HEK293T (cell line): ENCODE measurements at regions not wholly inside any gene's neighbourhood (a gene's known extent, or its start where the extent isn't known, plus 50 kb on each side); places are given as distances from the start of the nearest gene placed in this dataset.

Experiments
- CTCF ChIA-PET: fragments of 350-600 bp; formaldehyde crosslinking; extraction: SDS; loops from one replicate; lab custom pipeline; 2021; ENCODE audit warnings: antibody characterized with exemption, inconsistent platforms; lab: Yijun Ruan, JAX
- POLR2A ChIA-PET: fragments of 350-600 bp; formaldehyde crosslinking; extraction: SDS; loops from one replicate; lab custom pipeline; 2020; ENCODE audit warnings: antibody characterized with exemption, inconsistent platforms; lab: Yijun Ruan, JAX
- DNase-seq: peaks from one replicate; pipeline ENCODE4 v3.0.0; 2012; ENCODE audit warnings: mixed read lengths; ENCODE audit errors: extremely low spot score
- ARNT ChIP-seq: fragments of 450-650 bp; IDR thresholded peaks from 2 replicates; pipeline ENCODE4 v1.6.1; 2017; ENCODE audit warnings: mild to moderate bottlenecking
- BHLHE40 ChIP-seq: fragments of 450-650 bp; IDR thresholded peaks from 2 replicates; pipeline ENCODE4 v1.6.1; 2016; ENCODE audit warnings: mild to moderate bottlenecking, moderate library complexity, borderline replicate concordance
- CTBP1 ChIP-seq: fragments of 450-650 bp; IDR thresholded peaks from 2 replicates; pipeline ENCODE4 v1.6.1; 2016; ENCODE audit warnings: borderline replicate concordance
- ELF4 ChIP-seq: fragments of 450-650 bp; IDR thresholded peaks from 2 replicates; pipeline ENCODE4 v1.6.1; 2017; ENCODE audit warnings: antibody characterized with exemption
- FOXA1 ChIP-seq: fragments of 450-650 bp; IDR thresholded peaks from 2 replicates; pipeline ENCODE4 v1.6.1; 2016; ENCODE audit warnings: mild to moderate bottlenecking
- FOXK2 ChIP-seq: fragments of 450-650 bp; IDR thresholded peaks from 2 replicates; pipeline ENCODE4 v1.6.1; 2016; ENCODE audit warnings: mild to moderate bottlenecking
- FOXM1 ChIP-seq: fragments of 450-650 bp; IDR thresholded peaks from 2 replicates; pipeline ENCODE4 v1.6.1; 2017; ENCODE audit warnings: mild to moderate bottlenecking, borderline replicate concordance
- HDGF ChIP-seq: fragments of 450-650 bp; IDR thresholded peaks from 2 replicates; pipeline ENCODE4 v1.6.1; 2017; ENCODE audit warnings: antibody characterized with exemption, borderline replicate concordance
- L3MBTL2 ChIP-seq: fragments of 450-650 bp; conservative IDR thresholded peaks from 2 replicates; pipeline ENCODE4 v1.6.1; 2016; ENCODE audit warnings: mild to moderate bottlenecking
- LEF1 ChIP-seq: fragments of 450-650 bp; IDR thresholded peaks from 2 replicates; pipeline ENCODE4 v1.6.1; 2017; ENCODE audit warnings: mild to moderate bottlenecking, borderline replicate concordance
- NFRKB ChIP-seq: fragments of 450-650 bp; IDR thresholded peaks from 2 replicates; pipeline ENCODE4 v1.6.1; 2016; ENCODE audit warnings: mild to moderate bottlenecking, moderate library complexity
- SP1 ChIP-seq: fragments of 450-650 bp; IDR thresholded peaks from 2 replicates; pipeline ENCODE4 v1.6.1; 2017
- SUZ12 ChIP-seq: fragments of 450-650 bp; IDR thresholded peaks from 2 replicates; pipeline ENCODE4 v1.6.1; 2016; ENCODE audit warnings: mild to moderate bottlenecking
- TARDBP ChIP-seq: fragments of 450-650 bp; IDR thresholded peaks from 2 replicates; pipeline ENCODE4 v1.6.1; 2016
- ZNF384 ChIP-seq: fragments of 450-650 bp; IDR thresholded peaks from 2 replicates; pipeline ENCODE4 v1.6.1; 2016
- TF ChIP-seq, protein P1 (sequence below): fragments of 450-650 bp; IDR thresholded peaks from 2 replicates; pipeline ENCODE4 v1.6.1; 2016

DNA sequence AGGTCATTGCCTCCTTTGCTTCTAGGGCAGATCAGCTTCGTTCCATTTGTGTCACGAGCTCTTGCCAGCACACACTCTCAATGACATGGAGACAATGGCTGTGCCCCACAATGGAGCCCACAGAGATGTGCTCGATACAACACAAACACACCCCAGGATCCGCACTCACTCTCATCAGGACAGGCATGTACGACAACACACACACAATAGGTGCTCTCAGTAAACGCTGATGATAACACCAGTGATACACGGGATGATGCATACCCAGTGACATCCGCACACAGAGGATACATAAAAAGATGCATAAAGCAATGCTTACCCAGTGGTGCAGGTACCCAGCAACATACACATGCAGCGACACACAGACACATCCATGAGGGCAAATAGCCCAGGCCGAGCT lies 61.2 kb upstream of the LBX1 start:
- TF ChIP-seq CTBP1 (no peak), TARDBP (no peak), FOXK2 (no peak), ARNT (no peak), ZNF384 (no peak), HDGF (no peak), L3MBTL2 (no peak), ELF4 (no peak), FOXM1 (no peak), BHLHE40 (no peak), NFRKB (no peak), SUZ12 (no peak), SP1 (no peak), FOXA1 (no peak)
- TF ChIP-seq, protein P1, sequence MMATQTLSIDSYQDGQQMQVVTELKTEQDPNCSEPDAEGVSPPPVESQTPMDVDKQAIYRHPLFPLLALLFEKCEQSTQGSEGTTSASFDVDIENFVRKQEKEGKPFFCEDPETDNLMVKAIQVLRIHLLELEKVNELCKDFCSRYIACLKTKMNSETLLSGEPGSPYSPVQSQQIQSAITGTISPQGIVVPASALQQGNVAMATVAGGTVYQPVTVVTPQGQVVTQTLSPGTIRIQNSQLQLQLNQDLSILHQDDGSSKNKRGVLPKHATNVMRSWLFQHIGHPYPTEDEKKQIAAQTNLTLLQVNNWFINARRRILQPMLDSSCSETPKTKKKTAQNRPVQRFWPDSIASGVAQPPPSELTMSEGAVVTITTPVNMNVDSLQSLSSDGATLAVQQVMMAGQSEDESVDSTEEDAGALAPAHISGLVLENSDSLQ, result no peak
- POLR2A ChIA-PET, result interaction anchor here (1.0 to 1.8 kb wide), 2 partner anchors 26 to 61 kb away, joined by 4 to 7 read pairs; partner anchors contain the start of gene LBX1
- CTCF ChIA-PET, result interaction anchor here (0.6 to 7.5 kb wide), 3 partner anchors 14 to 176 kb away, joined by 3 to 79 read pairs (median 4); no protein-coding TSS in a partner anchor
- no peak for DNase-seq

DNA sequence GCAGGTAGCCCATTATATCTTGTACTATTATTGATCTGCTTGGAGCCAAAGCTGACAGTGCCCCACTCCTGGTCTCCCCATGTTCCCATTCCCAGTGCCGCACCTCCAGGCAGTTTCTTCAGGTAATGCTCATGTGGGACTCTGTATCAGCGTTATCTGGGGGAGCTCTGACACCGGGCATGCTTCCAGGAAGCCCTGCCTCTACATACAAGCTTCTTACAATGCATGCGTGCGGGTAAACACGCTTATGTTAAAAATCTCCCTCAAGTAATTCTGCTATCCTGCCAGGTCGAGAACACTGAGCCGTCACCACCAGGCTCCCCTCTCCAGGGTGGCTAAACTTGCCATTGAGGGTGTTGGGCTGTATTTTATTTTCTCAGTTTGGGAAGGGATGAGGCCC lies 61.6 kb upstream of the LBX1 start:
- CTCF ChIA-PET, result interaction anchor here (0.6 to 7.5 kb wide), 4 partner anchors 15 to 176 kb away, joined by 3 to 79 read pairs (median 4); no protein-coding TSS in a partner anchor
- TF ChIP-seq HDGF (no peak), FOXM1 (no peak), SP1 (no peak), ARNT (no peak), FOXA1 (no peak), NFRKB (no peak), LEF1 (no peak)
- TF ChIP-seq, protein P1, result no peak
- DNase-seq, result no peak
- POLR2A ChIA-PET, result interaction anchor here (2.2 to 2.4 kb wide), 2 partner anchors 61 to 77 kb away, joined by 13 to 17 read pairs; partner anchors contain the start of gene LBX1

DNA sequence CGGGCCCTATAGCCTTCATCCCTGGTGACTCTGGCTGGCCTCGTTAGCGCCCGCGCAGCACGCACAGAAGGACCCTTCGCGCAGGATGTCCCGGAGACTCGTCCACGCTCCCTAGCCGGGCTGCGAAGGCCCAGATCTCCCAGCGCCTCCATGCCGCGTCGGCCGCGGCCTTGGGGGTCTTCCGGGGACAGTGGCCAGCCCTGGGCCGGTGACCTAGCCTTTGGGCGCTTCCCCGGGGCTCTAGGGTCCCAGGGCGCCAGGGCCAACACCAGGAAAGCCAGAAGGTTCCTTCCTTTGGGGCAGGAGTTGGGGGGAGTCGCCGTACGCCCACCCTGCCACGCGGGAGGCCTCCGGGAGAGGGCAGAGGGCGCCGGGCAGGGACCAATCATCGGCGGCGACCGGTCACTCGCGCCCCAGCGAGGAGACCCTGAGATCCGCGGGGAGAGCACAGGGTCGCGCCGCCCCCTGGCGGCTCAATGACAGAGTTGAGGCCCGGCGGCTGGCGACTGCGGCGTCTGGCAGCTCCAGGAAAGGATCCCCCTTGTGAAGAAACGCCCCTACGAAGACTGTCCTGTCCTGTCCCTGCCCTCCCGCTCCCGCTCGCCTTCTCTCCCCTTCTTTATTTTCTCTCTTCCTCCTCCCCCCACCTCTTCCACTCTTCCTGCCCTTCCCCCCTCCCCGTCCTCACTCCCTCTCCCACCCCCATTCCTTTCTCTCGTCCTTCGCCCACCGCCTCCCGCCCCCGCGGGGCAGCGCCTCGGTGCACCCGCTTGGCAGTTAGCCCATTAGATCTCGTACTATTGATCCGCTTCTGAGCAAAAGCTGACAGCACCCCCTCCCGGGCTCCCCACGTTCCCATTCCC lies 62.3 kb upstream of the LBX1 start:
- CTCF ChIA-PET, result interaction anchor here (0.5 to 7.5 kb wide), 12 partner anchors 9 to 298 kb away, joined by 3 to 79 read pairs (median 4); no protein-coding TSS in a partner anchor
- DNase-seq, result peak; percentile 91
- POLR2A ChIA-PET, result interaction anchor here (0.9 to 2.4 kb wide), 9 partner anchors 16 to 198 kb away, joined by 3 to 17 read pairs (median 5); partner anchors contain the start of genes BTRC and LBX1
- TF ChIP-seq L3MBTL2 (no peak), HDGF (0 out of 2 replicates have a peak, but pooled peaks have one; percentile 19)

DNA sequence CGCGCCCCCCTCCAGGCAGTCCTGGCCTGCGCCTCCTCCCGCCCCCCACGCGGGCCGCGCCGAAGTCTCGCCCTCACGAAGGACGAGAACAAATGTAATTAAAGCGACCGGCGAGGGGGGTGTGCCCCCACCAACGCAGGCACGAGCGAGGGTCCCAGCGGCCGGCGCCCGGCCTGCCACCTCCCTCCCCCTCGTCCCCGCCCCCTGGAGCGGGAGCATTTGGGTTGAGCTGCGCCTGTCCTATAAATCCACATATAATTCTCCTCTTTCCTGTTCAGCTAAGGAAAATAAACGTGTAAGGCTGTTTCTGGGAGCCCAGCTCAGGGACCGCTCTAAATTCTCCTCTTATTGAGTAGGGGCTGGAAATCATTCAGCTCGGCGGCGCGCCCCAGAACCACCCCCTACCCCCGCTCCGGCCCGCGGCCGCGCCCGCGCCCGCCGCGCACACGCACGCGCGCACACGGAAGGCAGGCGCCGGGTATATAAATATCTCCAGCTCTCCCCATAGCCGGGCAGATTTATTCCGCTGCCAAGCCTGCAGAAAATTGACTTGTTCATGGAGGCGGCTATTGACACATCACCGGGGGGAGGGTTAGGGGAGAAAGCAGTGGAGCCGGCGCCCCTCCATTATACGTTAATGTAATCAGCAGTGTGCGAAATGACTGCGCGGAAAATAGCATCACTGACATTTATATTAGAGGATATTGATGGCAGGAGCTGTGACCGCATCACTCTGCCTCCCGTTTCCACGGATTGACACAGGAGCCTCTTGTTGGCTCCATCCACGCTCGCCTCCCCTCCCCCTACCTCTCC lies 61.6 kb upstream of the BTRC start:
- ChIA-PET CTCF (interaction anchor here (0.6 to 7.5 kb wide), 11 partner anchors 10 to 175 kb away, joined by 3 to 79 read pairs (median 4); no protein-coding TSS in a partner anchor), POLR2A (interaction anchor here (0.9 to 2.4 kb wide), 14 partner anchors 10 to 288 kb away, joined by 3 to 17 read pairs (median 3); partner anchors contain the start of genes BTRC and LBX1)
- DNase-seq, result peak; percentile 57
- TF ChIP-seq SP1 (no peak), CTBP1 (no peak), L3MBTL2 (peak; percentile 81), SUZ12 (no peak), FOXA1 (no peak), NFRKB (no peak), LEF1 (0 out of 2 replicates have a peak, but pooled peaks have one; percentile 43), BHLHE40 (no peak), ARNT (no peak), ELF4 (no peak), TARDBP (no peak), HDGF (no peak), FOXM1 (0 out of 2 replicates have a peak, but pooled peaks have one; percentile 15), ZNF384 (no peak), FOXK2 (no peak)
- TF ChIP-seq, protein P1, result peak; percentile 71
